Calu3 (cell line): ENCODE measurements at regions not wholly inside any gene's neighbourhood (a gene's known extent, or its start where the extent isn't known, plus 50 kb on each side); places are given as distances from the start of the nearest gene placed in this dataset.

Source experiments
- BruUV-seq: library from RNA; stranded (reverse); fragments of 400-500 nt; replicated peaks from 2 replicates; lab custom pipeline; 2021; lab: Mats Ljungman, UMichigan
- CTCF ChIA-PET: fragments of 300-600 bp; sonication (Branson Sonifier 250); formaldehyde crosslinking; loops from one replicate; lab custom pipeline; 2022; ENCODE audit warnings: antibody characterized with exemption; lab: Charles Lee
- DNase-seq: peaks from one replicate; pipeline ENCODE4 v3.0.0; 2022
- H3K27ac Mint-ChIP-seq: one replicate; pipeline ENCODE4 v1.8.0; 2022; ENCODE audit warnings: mixed read lengths; ENCODE audit not compliant: unreplicated experiment
- H3K27me3 Mint-ChIP-seq: one replicate; pipeline ENCODE4 v1.8.0; 2022; ENCODE audit warnings: mixed read lengths; ENCODE audit not compliant: unreplicated experiment
- H3K36me3 Mint-ChIP-seq: one replicate; pipeline ENCODE4 v1.8.0; 2022; ENCODE audit warnings: mild to moderate bottlenecking, moderate library complexity, mixed read lengths; ENCODE audit not compliant: insufficient read depth, unreplicated experiment
- H3K4me1 Mint-ChIP-seq: one replicate; pipeline ENCODE4 v1.8.0; 2022; ENCODE audit warnings: mild to moderate bottlenecking, low read depth, mixed read lengths; ENCODE audit not compliant: unreplicated experiment
- H3K4me3 Mint-ChIP-seq: one replicate; pipeline ENCODE4 v1.8.0; 2022; ENCODE audit warnings: mild to moderate bottlenecking, low read depth, moderate library complexity, mixed read lengths; ENCODE audit not compliant: unreplicated experiment
- H3K9me3 Mint-ChIP-seq: one replicate; pipeline ENCODE4 v1.8.0; 2022; ENCODE audit warnings: low read depth, mixed read lengths; ENCODE audit not compliant: unreplicated experiment
- CTCF ChIP-seq: fragments of 200-600 bp; IDR thresholded peaks from one replicate; pipeline ENCODE4 v1.8.0; 2022; ENCODE audit warnings: antibody characterized with exemption; ENCODE audit not compliant: unreplicated experiment
- intact Hi-C: fragments of 100-400 bp; cut with micrococcal nuclease; formaldehyde crosslinking; loops from one replicate; pipeline ENCODE4 v1.10.0; 2022; ENCODE audit not compliant: unreplicated experiment

DNA sequence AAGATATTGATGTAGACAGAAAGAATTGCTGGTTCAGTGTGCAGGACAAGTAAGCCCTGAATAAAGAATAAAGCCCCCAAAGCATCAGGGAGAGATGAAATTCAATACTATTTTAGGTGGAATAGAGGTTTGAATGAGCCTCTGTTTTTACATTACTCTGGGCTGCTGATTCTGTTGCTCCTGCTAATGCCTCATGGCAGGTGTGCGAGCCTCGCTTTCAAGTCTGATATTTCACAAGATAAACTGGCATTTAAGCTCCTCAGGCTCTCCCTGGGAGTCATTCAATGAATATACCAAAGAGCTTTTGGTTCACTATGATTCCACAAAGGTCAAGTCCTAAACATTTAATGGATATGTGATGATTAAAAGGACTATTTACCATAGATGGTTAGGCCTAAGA is 601.0 kb upstream of the SLC39A10 start:
- intact Hi-C loops, result no loop called here
- DNase-seq, result no peak
- Mint-ChIP-seq H3K27ac (no peak overlapping the region), H3K27me3 (no peaks in the 10 kb centered on the region), H3K9me3 (no peaks in the 10 kb centered on the region), H3K36me3 (no peaks in the 10 kb centered on the region), H3K4me3 (no peak overlapping the region), H3K4me1 (no peaks in the 10 kb centered on the region)
- TF ChIP-seq CTCF, result no peak
- CTCF ChIA-PET, result no interaction called here
- BruUV-seq, result no TSS peak

GRCh38 chr2:195051401-195051800 is 605.6 kb upstream of the SLC39A10 start:
- no peaks in the 10 kb centered on the region for H3K9me3 Mint-ChIP-seq
- no peaks in the 10 kb centered on the region for H3K27me3 Mint-ChIP-seq
- H3K27ac Mint-ChIP-seq, result no peak overlapping the region
- no peak overlapping the region for H3K4me3 Mint-ChIP-seq
- intact Hi-C loops, result no loop called here
- no TSS peak for BruUV-seq
- DNase-seq, result no peak
- no peak for TF ChIP-seq CTCF
- CTCF ChIA-PET, result no interaction called here
- no peaks in the 10 kb centered on the region for H3K4me1 Mint-ChIP-seq
- no peaks in the 10 kb centered on the region for H3K36me3 Mint-ChIP-seq

GRCh38 chr2:195049372-195050031 is 607.5 kb upstream of the SLC39A10 start:
- Mint-ChIP-seq H3K4me3 (no peak overlapping the region), H3K9me3 (no peaks in the 10 kb centered on the region), H3K27me3 (no peaks in the 10 kb centered on the region), H3K27ac (no peak overlapping the region), H3K36me3 (no peaks in the 10 kb centered on the region), H3K4me1 (no peaks in the 10 kb centered on the region)
- TF ChIP-seq CTCF, result no peak
- BruUV-seq, result no TSS peak
- no peak for DNase-seq
- CTCF ChIA-PET, result no interaction called here
- intact Hi-C loops, result no loop called here

- BruUV-seq, result no TSS peak
- Mint-ChIP-seq H3K27ac (no peak overlapping the region), H3K9me3 (peaks cover 2% of the 10 kb centered on the region), H3K36me3 (no peaks in the 10 kb centered on the region), H3K4me1 (no peaks in the 10 kb centered on the region), H3K4me3 (no peak overlapping the region), H3K27me3 (no peaks in the 10 kb centered on the region)
- no peak for DNase-seq
- intact Hi-C loops, result no loop called here
- CTCF ChIA-PET, result interaction anchor here (0.7 kb wide), 1 partner anchor 12 kb away, joined by 4 read pairs; no protein-coding TSS in a partner anchor
- TF ChIP-seq CTCF, result no peak
Measured at GRCh38 chr2:195047955-195048354, 609.1 kb upstream of the SLC39A10 start.
